GM23338 (cell line): ENCODE measurements at regions not wholly inside any gene's neighbourhood (a gene's known extent, or its start where the extent isn't known, plus 50 kb on each side); places are given as distances from the start of the nearest gene placed in this dataset.

Experiments used
- ATAC-seq: fragments of 200-7000 bp; cut with Tn5 transposase; 3 replicates; pipeline ENCODE4 v1.9.1; 2020
- DNase-seq: peaks from one replicate; pipeline ENCODE4 v3.0.0-alpha.2; 2015; ENCODE audit warnings: low spot score
- H2AFZ ChIP-seq: fragments of 200-600 bp; sonication (generic); 2 replicates; pipeline ENCODE4 v1.8.0; 2016; ENCODE audit warnings: antibody characterized with exemption, mild to moderate bottlenecking, moderate library complexity
- H3F3A ChIP-seq: fragments of 200-600 bp; sonication (generic); replicated peaks from 2 replicates; pipeline ENCODE4 v1.8.0; 2017; ENCODE audit warnings: antibody characterized with exemption, mixed run types, low read depth
- H3K27ac ChIP-seq: fragments of 200-600 bp; sonication (generic); 2 replicates; pipeline ENCODE4 v1.6.1; 2016; ENCODE audit warnings: low read depth
- H3K27me3 ChIP-seq: fragments of 200-600 bp; sonication (generic); 2 replicates; pipeline ENCODE4 v1.8.0; 2016; ENCODE audit warnings: mild to moderate bottlenecking, mixed run types, moderate library complexity; ENCODE audit not compliant: insufficient read depth
- H3K36me3 ChIP-seq: fragments of 200-600 bp; sonication (generic); 2 replicates; pipeline ENCODE4 v1.8.0; 2016; ENCODE audit warnings: mild to moderate bottlenecking; ENCODE audit not compliant: insufficient read depth
- H3K4me1 ChIP-seq: fragments of 200-600 bp; sonication (generic); 2 replicates; pipeline ENCODE4 v1.8.0; 2016; ENCODE audit warnings: mild to moderate bottlenecking, moderate library complexity; ENCODE audit not compliant: insufficient read depth
- H3K4me2 ChIP-seq: fragments of 200-600 bp; sonication (generic); 2 replicates; pipeline ENCODE4 v1.7.1; 2017; ENCODE audit warnings: mixed run types
- H3K4me3 ChIP-seq: fragments of 200-600 bp; sonication (generic); 2 replicates; pipeline ENCODE4 v1.6.1; 2016; ENCODE audit warnings: mixed run types
- H3K79me2 ChIP-seq: fragments of 200-600 bp; sonication (generic); replicated peaks from 2 replicates; pipeline ENCODE4 v1.8.0; 2017; ENCODE audit warnings: mild to moderate bottlenecking; ENCODE audit not compliant: insufficient read depth
- H3K9me2 ChIP-seq: fragments of 200-600 bp; sonication (generic); 2 replicates; pipeline ENCODE4 v1.8.0; 2017; ENCODE audit not compliant: insufficient read depth
- H4K20me1 ChIP-seq: fragments of 200-600 bp; sonication (generic); replicated peaks from 2 replicates; pipeline ENCODE4 v1.8.0; 2017; ENCODE audit warnings: mild to moderate bottlenecking; ENCODE audit not compliant: insufficient read depth
- H3K27ac Mint-ChIP-seq: 2 replicates; pipeline ENCODE4 v1.8.0; 2020; ENCODE audit warnings: inconsistent platforms, mild to moderate bottlenecking, moderate library complexity, mixed read lengths
- H3K27me3 Mint-ChIP-seq: 3 replicates; pipeline ENCODE4 v1.8.0; 2022; ENCODE audit warnings: low read depth, mild to moderate bottlenecking, moderate library complexity, mixed read lengths, inconsistent platforms; ENCODE audit not compliant: insufficient read depth, poor library complexity
- H3K36me3 Mint-ChIP-seq: 3 replicates; pipeline ENCODE4 v1.8.0; 2021; ENCODE audit warnings: low read depth, mild to moderate bottlenecking, inconsistent platforms, moderate library complexity, mixed read lengths
- H3K4me1 Mint-ChIP-seq: 3 replicates; pipeline ENCODE4 v1.8.0; 2020; ENCODE audit warnings: mild to moderate bottlenecking, inconsistent platforms, mixed read lengths
- H3K4me3 Mint-ChIP-seq: 3 replicates; pipeline ENCODE4 v1.8.0; 2021; ENCODE audit warnings: moderate library complexity, mild to moderate bottlenecking, inconsistent platforms, mixed read lengths
- H3K9me3 Mint-ChIP-seq: 3 replicates; pipeline ENCODE4 v1.8.0; 2020; ENCODE audit warnings: moderate library complexity, mild to moderate bottlenecking, inconsistent platforms, mixed read lengths
- EZH2phosphoT487 ChIP-seq: fragments of 200-600 bp; sonication (generic); IDR thresholded peaks from one replicate; pipeline ENCODE4 v1.8.1; 2018; ENCODE audit warnings: antibody characterized with exemption; ENCODE audit not compliant: unreplicated experiment
- JUNB ChIP-seq: IDR thresholded peaks from one replicate; pipeline ENCODE4 v1.6.1; 2016; ENCODE audit warnings: antibody characterized with exemption; ENCODE audit not compliant: unreplicated experiment
- POLR2AphosphoS5 ChIP-seq: IDR thresholded peaks from 2 replicates; pipeline ENCODE4 v1.6.1; 2016; ENCODE audit warnings: antibody characterized with exemption, low read depth
- STAT1 ChIP-seq: IDR thresholded peaks from one replicate; pipeline ENCODE4 v1.6.1; 2016; ENCODE audit warnings: antibody characterized with exemption; ENCODE audit not compliant: unreplicated experiment
- ZNF114 ChIP-seq: fragments of 250-450 bp; sonication (Bioruptor Pico); IDR thresholded peaks from 2 replicates; pipeline ENCODE4 v1.5.0; 2020; ENCODE audit warnings: mild to moderate bottlenecking, moderate library complexity
- ZNF331 ChIP-seq: fragments of 250-450 bp; sonication (Bioruptor Pico); IDR thresholded peaks from 2 replicates; pipeline ENCODE4 v1.5.0; 2020; ENCODE audit warnings: low read depth, mild to moderate bottlenecking, moderate library complexity
- TF ChIP-seq, protein P1 (sequence below): IDR thresholded peaks from 2 replicates; pipeline ENCODE4 v1.6.1; 2016; ENCODE audit warnings: antibody characterized with exemption
- TF ChIP-seq, protein P2 (sequence below), 2 experiments: fragments of 200-600 bp in 1 of 2; sonication (generic) in 1 of 2; conservative IDR thresholded peaks; 2 replicates each; pipeline versions ENCODE4 v1.5.1 to v1.6.1; 2016 to 2017; ENCODE audit warnings: antibody characterized with exemption in 2 of 2, low read depth in 2 of 2, mild to moderate bottlenecking in 2 of 2, moderate library complexity in 1 of 2
- TF ChIP-seq, protein P3 (sequence below): IDR thresholded peaks from one replicate; pipeline ENCODE4 v1.6.1; 2018; ENCODE audit warnings: antibody characterized with exemption; ENCODE audit not compliant: unreplicated experiment
- TF ChIP-seq, protein P4 (sequence below): fragments of 250-450 bp; sonication (Bioruptor Pico); IDR thresholded peaks from 2 replicates; pipeline ENCODE4 v1.5.0; 2020; ENCODE audit warnings: mild to moderate bottlenecking, moderate library complexity

DNA sequence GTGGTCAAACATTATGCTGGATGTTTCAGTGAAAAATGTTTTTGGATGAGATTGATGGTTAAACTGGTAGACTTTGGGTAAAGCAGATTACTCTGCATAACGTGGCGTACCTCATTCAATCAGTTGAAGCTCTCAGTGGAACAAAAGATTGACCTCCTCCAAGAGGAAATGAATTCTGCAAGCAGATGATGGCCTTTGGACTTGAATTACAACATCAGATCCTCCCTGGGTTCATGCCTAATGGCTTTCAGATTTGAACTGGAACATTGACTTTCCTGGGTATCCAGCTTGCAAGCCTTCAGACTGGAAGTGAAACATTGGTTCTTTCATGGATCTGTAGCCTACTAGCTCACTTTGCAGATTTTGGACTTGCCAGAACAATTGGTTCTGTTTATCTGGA lies 169.3 kb upstream of the MALRD1 start:
- no peak overlapping the region for H3K4me2 ChIP-seq
- H3K4me3 ChIP-seq, result no peak overlapping the region
- 0 out of 3 replicates have a peak, but pooled peaks cover 2% of the 10 kb centered on the region for H3K4me1 Mint-ChIP-seq
- H3K36me3 Mint-ChIP-seq, result no peaks in the 10 kb centered on the region
- no peaks in the 10 kb centered on the region for H4K20me1 ChIP-seq
- H3K9me2 ChIP-seq, result peaks cover 8% of the 10 kb centered on the region; the same call in 1 of the 2 replicates
- DNase-seq (no peak), ATAC-seq (no peak)
- no peaks in the 10 kb centered on the region for H3K79me2 ChIP-seq
- H3K4me3 Mint-ChIP-seq, result no peak overlapping the region
- no peak overlapping the region for H3K27ac ChIP-seq
- no peaks in the 10 kb centered on the region for H3K4me1 ChIP-seq
- no peaks in the 10 kb centered on the region for H3K9me3 Mint-ChIP-seq
- no peaks in the 10 kb centered on the region for H3F3A ChIP-seq
- H3K27me3 ChIP-seq, result no peaks in the 10 kb centered on the region
- no peaks in the 10 kb centered on the region for H3K36me3 ChIP-seq
- TF ChIP-seq, protein P1, sequence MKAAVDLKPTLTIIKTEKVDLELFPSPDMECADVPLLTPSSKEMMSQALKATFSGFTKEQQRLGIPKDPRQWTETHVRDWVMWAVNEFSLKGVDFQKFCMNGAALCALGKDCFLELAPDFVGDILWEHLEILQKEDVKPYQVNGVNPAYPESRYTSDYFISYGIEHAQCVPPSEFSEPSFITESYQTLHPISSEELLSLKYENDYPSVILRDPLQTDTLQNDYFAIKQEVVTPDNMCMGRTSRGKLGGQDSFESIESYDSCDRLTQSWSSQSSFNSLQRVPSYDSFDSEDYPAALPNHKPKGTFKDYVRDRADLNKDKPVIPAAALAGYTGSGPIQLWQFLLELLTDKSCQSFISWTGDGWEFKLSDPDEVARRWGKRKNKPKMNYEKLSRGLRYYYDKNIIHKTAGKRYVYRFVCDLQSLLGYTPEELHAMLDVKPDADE, result no peak
- no peak for TF ChIP-seq ZNF331 (CRISPR knock-in tag)
- TF ChIP-seq, protein P2, sequence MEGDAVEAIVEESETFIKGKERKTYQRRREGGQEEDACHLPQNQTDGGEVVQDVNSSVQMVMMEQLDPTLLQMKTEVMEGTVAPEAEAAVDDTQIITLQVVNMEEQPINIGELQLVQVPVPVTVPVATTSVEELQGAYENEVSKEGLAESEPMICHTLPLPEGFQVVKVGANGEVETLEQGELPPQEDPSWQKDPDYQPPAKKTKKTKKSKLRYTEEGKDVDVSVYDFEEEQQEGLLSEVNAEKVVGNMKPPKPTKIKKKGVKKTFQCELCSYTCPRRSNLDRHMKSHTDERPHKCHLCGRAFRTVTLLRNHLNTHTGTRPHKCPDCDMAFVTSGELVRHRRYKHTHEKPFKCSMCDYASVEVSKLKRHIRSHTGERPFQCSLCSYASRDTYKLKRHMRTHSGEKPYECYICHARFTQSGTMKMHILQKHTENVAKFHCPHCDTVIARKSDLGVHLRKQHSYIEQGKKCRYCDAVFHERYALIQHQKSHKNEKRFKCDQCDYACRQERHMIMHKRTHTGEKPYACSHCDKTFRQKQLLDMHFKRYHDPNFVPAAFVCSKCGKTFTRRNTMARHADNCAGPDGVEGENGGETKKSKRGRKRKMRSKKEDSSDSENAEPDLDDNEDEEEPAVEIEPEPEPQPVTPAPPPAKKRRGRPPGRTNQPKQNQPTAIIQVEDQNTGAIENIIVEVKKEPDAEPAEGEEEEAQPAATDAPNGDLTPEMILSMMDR (conservative IDR thresholded peaks at IDR 0.05; ENCODE audit: low read depth in 2 of 2), result no peak
- no peak for TF ChIP-seq EZH2phosphoT487
- no peak for TF ChIP-seq ZNF114 (CRISPR knock-in tag)
- TF ChIP-seq, protein P3, sequence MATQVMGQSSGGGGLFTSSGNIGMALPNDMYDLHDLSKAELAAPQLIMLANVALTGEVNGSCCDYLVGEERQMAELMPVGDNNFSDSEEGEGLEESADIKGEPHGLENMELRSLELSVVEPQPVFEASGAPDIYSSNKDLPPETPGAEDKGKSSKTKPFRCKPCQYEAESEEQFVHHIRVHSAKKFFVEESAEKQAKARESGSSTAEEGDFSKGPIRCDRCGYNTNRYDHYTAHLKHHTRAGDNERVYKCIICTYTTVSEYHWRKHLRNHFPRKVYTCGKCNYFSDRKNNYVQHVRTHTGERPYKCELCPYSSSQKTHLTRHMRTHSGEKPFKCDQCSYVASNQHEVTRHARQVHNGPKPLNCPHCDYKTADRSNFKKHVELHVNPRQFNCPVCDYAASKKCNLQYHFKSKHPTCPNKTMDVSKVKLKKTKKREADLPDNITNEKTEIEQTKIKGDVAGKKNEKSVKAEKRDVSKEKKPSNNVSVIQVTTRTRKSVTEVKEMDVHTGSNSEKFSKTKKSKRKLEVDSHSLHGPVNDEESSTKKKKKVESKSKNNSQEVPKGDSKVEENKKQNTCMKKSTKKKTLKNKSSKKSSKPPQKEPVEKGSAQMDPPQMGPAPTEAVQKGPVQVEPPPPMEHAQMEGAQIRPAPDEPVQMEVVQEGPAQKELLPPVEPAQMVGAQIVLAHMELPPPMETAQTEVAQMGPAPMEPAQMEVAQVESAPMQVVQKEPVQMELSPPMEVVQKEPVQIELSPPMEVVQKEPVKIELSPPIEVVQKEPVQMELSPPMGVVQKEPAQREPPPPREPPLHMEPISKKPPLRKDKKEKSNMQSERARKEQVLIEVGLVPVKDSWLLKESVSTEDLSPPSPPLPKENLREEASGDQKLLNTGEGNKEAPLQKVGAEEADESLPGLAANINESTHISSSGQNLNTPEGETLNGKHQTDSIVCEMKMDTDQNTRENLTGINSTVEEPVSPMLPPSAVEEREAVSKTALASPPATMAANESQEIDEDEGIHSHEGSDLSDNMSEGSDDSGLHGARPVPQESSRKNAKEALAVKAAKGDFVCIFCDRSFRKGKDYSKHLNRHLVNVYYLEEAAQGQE, result no peak
- TF ChIP-seq STAT1, result no peak
- TF ChIP-seq POLR2AphosphoS5, result no peak
- TF ChIP-seq JUNB, result no peak
- TF ChIP-seq, protein P4, sequence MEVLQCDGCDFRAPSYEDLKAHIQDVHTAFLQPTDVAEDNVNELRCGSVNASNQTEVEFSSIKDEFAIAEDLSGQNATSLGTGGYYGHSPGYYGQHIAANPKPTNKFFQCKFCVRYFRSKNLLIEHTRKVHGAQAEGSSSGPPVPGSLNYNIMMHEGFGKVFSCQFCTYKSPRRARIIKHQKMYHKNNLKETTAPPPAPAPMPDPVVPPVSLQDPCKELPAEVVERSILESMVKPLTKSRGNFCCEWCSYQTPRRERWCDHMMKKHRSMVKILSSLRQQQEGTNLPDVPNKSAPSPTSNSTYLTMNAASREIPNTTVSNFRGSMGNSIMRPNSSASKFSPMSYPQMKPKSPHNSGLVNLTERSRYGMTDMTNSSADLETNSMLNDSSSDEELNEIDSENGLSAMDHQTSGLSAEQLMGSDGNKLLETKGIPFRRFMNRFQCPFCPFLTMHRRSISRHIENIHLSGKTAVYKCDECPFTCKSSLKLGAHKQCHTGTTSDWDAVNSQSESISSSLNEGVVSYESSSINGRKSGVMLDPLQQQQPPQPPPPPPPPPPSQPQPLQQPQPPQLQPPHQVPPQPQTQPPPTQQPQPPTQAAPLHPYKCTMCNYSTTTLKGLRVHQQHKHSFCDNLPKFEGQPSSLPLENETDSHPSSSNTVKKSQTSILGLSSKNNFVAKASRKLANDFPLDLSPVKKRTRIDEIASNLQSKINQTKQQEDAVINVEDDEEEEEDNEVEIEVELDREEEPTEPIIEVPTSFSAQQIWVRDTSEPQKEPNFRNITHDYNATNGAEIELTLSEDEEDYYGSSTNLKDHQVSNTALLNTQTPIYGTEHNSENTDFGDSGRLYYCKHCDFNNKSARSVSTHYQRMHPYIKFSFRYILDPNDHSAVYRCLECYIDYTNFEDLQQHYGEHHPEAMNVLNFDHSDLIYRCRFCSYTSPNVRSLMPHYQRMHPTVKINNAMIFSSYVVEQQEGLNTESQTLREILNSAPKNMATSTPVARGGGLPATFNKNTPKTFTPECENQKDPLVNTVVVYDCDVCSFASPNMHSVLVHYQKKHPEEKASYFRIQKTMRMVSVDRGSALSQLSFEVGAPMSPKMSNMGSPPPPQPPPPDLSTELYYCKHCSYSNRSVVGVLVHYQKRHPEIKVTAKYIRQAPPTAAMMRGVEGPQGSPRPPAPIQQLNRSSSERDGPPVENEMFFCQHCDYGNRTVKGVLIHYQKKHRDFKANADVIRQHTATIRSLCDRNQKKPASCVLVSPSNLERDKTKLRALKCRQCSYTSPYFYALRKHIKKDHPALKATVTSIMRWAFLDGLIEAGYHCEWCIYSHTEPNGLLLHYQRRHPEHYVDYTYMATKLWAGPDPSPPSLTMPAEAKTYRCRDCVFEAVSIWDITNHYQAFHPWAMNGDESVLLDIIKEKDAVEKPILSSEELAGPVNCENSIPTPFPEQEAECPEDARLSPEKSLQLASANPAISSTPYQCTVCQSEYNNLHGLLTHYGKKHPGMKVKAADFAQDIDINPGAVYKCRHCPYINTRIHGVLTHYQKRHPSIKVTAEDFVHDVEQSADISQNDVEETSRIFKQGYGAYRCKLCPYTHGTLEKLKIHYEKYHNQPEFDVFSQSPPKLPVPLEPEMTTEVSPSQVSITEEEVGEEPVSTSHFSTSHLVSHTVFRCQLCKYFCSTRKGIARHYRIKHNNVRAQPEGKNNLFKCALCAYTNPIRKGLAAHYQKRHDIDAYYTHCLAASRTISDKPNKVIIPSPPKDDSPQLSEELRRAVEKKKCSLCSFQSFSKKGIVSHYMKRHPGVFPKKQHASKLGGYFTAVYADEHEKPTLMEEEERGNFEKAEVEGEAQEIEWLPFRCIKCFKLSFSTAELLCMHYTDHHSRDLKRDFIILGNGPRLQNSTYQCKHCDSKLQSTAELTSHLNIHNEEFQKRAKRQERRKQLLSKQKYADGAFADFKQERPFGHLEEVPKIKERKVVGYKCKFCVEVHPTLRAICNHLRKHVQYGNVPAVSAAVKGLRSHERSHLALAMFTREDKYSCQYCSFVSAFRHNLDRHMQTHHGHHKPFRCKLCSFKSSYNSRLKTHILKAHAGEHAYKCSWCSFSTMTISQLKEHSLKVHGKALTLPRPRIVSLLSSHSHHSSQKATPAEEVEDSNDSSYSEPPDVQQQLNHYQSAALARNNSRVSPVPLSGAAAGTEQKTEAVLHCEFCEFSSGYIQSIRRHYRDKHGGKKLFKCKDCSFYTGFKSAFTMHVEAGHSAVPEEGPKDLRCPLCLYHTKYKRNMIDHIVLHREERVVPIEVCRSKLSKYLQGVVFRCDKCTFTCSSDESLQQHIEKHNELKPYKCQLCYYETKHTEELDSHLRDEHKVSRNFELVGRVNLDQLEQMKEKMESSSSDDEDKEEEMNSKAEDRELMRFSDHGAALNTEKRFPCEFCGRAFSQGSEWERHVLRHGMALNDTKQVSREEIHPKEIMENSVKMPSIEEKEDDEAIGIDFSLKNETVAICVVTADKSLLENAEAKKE (CRISPR knock-in tag), result no peak
- H2AFZ ChIP-seq, result no peak overlapping the region
- no peaks in the 10 kb centered on the region for H3K27me3 Mint-ChIP-seq
- H3K27ac Mint-ChIP-seq, result no peak overlapping the region
